Bronchial epithelial cell (primary cell): ENCODE measurements at regions not wholly inside any gene's neighbourhood (a gene's known extent, or its start where the extent isn't known, plus 50 kb on each side); places are given as distances from the start of the nearest gene placed in this dataset.
A peak's percentile ranks its signal among the peaks of the same experiment; 100 is the strongest.

Experiments used
- DNase-seq: peaks from one replicate; pipeline ENCODE4 v3.0.0-alpha.2; 2010; ENCODE audit warnings: low read depth
- FAIRE-seq: peaks from 2 replicates; lab custom pipeline; 2011; peaks lifted over from hg19 to GRCh38; lab: Jason Lieb, UNC
- H3K27me3 ChIP-seq: 2 replicates; pipeline ENCODE4 v1.5.1; 2011; ENCODE audit warnings: low read length; ENCODE audit not compliant: control insufficient read depth, insufficient read depth
- H3K36me3 ChIP-seq: 2 replicates; pipeline ENCODE4 v1.5.1; 2011; ENCODE audit warnings: low read length; ENCODE audit not compliant: control insufficient read depth, insufficient read depth
- H3K4me3 ChIP-seq: 2 replicates; pipeline ENCODE4 v1.5.1; 2011; ENCODE audit warnings: mild to moderate bottlenecking, low read depth, low read length, control low read depth
- TF ChIP-seq, protein P1 (sequence below): IDR thresholded peaks from 2 replicates; pipeline ENCODE4 v1.5.1; 2011; ENCODE audit warnings: mild to moderate bottlenecking, moderate library complexity, low read length, control low read depth, inconsistent platforms; ENCODE audit not compliant: insufficient read depth, severe bottlenecking

DNA sequence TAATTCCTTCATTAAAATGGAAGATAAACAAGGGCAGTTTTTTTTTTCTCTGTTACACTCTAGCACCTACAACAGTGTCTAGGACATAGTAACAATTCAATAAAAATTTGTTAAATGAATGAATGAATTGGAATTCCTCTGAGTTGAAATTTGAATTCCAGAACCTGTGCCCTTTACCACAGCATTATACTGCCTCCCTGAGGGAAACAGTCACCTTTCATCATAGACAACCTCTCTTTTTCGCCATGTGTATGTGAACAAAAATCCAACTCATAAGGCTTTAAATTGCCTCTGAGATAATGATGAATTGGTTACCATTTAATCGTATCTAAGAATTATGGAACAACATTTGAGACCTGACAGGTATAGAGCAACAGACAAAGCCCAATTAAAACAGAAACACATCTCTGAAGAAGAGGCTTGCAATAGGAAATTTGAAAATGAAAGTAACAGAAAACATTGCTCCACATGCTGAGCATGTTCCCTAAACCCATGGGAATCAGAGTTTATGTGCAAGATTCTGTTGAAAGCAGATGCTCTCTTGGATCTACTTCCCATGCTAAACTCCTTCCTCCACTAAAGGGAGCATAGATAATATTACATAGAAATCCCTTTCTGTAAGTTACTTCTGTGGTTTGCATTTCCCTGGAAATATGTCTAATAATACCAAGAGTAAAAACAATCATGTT, 657.8 kb downstream of the GALC start:
- Histone ChIP-seq H3K36me3 (no peaks in the 10 kb centered on the region), H3K4me3 (no peak overlapping the region), H3K27me3 (no peaks in the 10 kb centered on the region)
- peak; percentile 4 for DNase-seq
- no peak for FAIRE-seq
- TF ChIP-seq, protein P1, sequence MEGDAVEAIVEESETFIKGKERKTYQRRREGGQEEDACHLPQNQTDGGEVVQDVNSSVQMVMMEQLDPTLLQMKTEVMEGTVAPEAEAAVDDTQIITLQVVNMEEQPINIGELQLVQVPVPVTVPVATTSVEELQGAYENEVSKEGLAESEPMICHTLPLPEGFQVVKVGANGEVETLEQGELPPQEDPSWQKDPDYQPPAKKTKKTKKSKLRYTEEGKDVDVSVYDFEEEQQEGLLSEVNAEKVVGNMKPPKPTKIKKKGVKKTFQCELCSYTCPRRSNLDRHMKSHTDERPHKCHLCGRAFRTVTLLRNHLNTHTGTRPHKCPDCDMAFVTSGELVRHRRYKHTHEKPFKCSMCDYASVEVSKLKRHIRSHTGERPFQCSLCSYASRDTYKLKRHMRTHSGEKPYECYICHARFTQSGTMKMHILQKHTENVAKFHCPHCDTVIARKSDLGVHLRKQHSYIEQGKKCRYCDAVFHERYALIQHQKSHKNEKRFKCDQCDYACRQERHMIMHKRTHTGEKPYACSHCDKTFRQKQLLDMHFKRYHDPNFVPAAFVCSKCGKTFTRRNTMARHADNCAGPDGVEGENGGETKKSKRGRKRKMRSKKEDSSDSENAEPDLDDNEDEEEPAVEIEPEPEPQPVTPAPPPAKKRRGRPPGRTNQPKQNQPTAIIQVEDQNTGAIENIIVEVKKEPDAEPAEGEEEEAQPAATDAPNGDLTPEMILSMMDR = peak; percentile 8

DNA sequence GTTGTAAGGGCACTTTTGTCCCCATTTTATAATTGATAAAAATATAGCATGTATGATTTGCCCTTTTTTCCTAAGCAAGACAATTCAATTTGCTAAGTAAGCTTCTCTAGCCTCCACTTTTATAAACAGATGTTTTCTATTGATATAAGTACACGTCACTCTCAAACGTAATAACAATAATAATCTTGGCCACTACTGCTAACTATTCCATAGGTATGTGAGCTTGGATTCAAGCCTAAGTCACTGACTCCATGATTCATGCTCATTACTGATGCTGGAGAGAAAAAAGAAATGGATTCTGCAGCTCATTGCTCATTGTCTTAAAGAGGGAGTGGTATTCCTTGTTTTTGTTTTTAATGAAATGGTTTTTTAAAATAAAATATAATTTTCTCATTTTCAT, 661.0 kb downstream of the GALC start:
- no peak for FAIRE-seq
- TF ChIP-seq, protein P1 = no peak
- DNase-seq = peak; percentile 61

DNA sequence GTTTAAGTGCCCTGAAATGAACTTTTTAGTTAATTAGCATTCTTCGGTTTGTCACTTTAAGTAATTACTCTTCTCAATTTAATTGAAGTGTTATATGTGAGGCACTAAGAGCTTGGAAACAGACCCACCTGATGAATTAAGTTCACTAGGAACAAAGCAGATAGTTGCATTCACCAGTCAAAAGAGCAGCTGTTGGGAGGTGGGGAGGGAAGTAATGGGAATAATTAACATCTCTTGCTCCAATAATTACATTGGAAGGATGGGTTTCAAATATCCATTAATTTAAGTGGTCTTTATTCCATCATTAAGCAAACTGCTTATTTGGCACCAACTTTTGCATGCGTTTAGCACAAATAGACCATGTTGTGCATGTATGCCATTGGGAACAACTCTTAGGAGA, 667.2 kb downstream of the GALC start:
- FAIRE-seq (no peak), DNase-seq (no peak)
- TF ChIP-seq, protein P1 = no peak
- H3K27me3 ChIP-seq = no peaks in the 10 kb centered on the region
- no peak overlapping the region for H3K4me3 ChIP-seq
- no peaks in the 10 kb centered on the region for H3K36me3 ChIP-seq

More for the DNA sequence above, 661.0 kb downstream of the GALC start:
- no peaks in the 10 kb centered on the region for H3K36me3 ChIP-seq
- H3K27me3 ChIP-seq = no peaks in the 10 kb centered on the region
- H3K4me3 ChIP-seq = no peak overlapping the region

DNA sequence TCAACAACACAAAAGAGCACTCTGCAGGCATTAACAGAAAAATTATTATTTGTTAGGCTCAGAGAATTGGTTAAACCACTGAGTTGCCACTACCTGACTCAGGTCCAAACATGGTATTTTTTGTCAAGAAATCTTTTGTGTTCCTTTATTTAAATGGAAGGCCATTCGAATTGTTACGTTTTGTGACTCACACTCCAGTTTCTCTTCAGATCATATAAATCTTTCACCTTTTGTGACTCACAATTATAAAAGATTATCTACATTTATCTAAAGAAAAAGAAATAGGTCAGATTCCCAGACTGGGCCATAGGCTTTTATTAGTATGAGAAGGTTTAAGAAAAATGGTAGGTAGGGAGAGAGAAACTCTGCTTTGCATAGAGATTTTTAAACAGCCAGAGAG, 669.8 kb downstream of the GALC start:
- Histone ChIP-seq H3K27me3 (no peaks in the 10 kb centered on the region), H3K4me3 (no peak overlapping the region), H3K36me3 (no peaks in the 10 kb centered on the region)
- TF ChIP-seq, protein P1 = no peak
- FAIRE-seq (no peak), DNase-seq (no peak)

DNA sequence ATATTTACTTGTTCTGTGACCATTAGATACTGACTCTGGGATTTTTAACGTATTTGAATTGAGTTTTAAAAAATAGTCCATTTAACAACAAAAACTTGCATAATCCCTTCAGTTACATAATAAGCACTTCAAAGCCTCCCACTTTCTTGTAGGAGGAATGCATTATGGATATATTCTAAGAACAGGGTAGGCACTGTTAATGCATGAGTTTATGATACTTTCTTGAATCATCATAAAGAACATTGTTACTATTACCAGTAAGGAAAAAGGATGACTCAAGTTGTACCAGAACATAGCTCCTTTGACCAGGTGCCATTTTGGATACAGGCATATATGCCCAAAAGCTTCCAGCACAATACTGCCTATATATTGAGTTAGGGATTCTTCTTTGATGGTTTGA, 671.4 kb downstream of the GALC start:
- H3K4me3 ChIP-seq = no peak overlapping the region
- FAIRE-seq (no peak), DNase-seq (no peak)
- H3K27me3 ChIP-seq = no peaks in the 10 kb centered on the region
- TF ChIP-seq, protein P1 = no peak
- no peaks in the 10 kb centered on the region for H3K36me3 ChIP-seq

DNA sequence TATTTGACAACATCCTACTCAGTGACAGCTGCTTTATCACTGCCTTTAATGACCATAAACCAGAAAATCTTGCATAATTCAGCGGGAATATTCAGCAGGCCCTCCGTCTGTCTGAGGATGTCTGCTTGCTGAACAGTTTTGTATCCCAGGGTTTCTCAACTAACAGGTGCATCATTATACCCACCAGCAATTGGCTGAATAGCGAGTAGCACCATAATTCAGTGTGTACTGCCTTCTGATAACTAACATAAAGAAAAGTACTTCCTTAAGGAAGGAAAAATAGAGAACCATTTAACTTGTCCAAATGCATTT, 680.1 kb downstream of the GALC start:
- Histone ChIP-seq H3K4me3 (no peak overlapping the region), H3K27me3 (no peaks in the 10 kb centered on the region), H3K36me3 (no peaks in the 10 kb centered on the region)
- FAIRE-seq (no peak), DNase-seq (no peak)
- TF ChIP-seq, protein P1 = no peak
